GM21381 (cell line): ENCODE measurements at regions not wholly inside any gene's neighbourhood (a gene's known extent, or its start where the extent isn't known, plus 50 kb on each side); places are given as distances from the start of the nearest gene placed in this dataset.

Experiments
- ATAC-seq: cut with Tn5 transposase; IDR thresholded peaks from one replicate; pipeline ENCODE4 v1.9.1; 2021; ENCODE audit warnings: mild to moderate bottlenecking, moderate library complexity; ENCODE audit not compliant: unreplicated experiment

GRCh38 chr22:48554893-48555572 is 1272.6 kb downstream of the BRD1 start:
- no peak for ATAC-seq

- ATAC-seq, result no peak
Measured at GRCh38 chr22:48553694-48554308, 1273.9 kb downstream of the BRD1 start.

- no peak for ATAC-seq
Measured at GRCh38 chr22:48553119-48553518, 1274.6 kb downstream of the BRD1 start.

- ATAC-seq, result no peak
Measured at GRCh38 chr22:48551716-48552268, 1275.9 kb downstream of the BRD1 start.

- no peak for ATAC-seq
Measured at GRCh38 chr22:48551061-48551460, 1276.6 kb downstream of the BRD1 start.

- ATAC-seq, result no peak
Measured at GRCh38 chr22:48548391-48548790, 1279.3 kb downstream of the BRD1 start.

- no peak for ATAC-seq
Measured at GRCh38 chr22:48547971-48548370, 1279.7 kb downstream of the BRD1 start.

- no peak for ATAC-seq
Measured at GRCh38 chr22:48546653-48547424, 1280.8 kb downstream of the BRD1 start.

- no peak for ATAC-seq
Measured at GRCh38 chr22:48545987-48546386, 1281.7 kb downstream of the BRD1 start.

- ATAC-seq, result no peak
Measured at GRCh38 chr22:48541401-48542098, 1286.1 kb downstream of the BRD1 start.

- no peak for ATAC-seq
Measured at GRCh38 chr22:48539261-48539660, 1288.4 kb downstream of the BRD1 start.

- ATAC-seq, result no peak
Measured at GRCh38 chr22:48538291-48538820, 1289.3 kb downstream of the BRD1 start.

GRCh38 chr22:48537343-48537680 is 1290.4 kb downstream of the BRD1 start:
- no peak for ATAC-seq

- no peak for ATAC-seq
Measured at GRCh38 chr22:48536541-48537342, 1290.9 kb downstream of the BRD1 start.

GRCh38 chr22:48535868-48536540 is 1291.7 kb downstream of the BRD1 start:
- no peak for ATAC-seq

- no peak for ATAC-seq
Measured at GRCh38 chr22:48534395-48534958, 1293.2 kb downstream of the BRD1 start.

GRCh38 chr22:48532986-48533385 is 1294.7 kb downstream of the BRD1 start:
- no peak for ATAC-seq

- ATAC-seq, result no peak
Measured at GRCh38 chr22:48531761-48532435, 1295.8 kb downstream of the BRD1 start.

GRCh38 chr22:48531108-48531507 is 1296.6 kb downstream of the BRD1 start:
- no peak for ATAC-seq
